ENCODE measurements at regions not wholly inside any gene's neighbourhood (a gene's known extent, or its start where the extent isn't known, plus 50 kb on each side); places are given as distances from the start of the nearest gene placed in this dataset.

GRCh38 chr3:104198131-104198530 is 1168.6 kb upstream of the ALCAM start:
- no peak for TF ChIP-seq CTCF (IDR thresholded peaks at IDR 0.05; ENCODE audit: poor library complexity, severe bottlenecking)
- no peak for TF ChIP-seq REST (IDR thresholded peaks at IDR 0.05; ENCODE audit: borderline replicate concordance)
- no peak for TF ChIP-seq POLR2AphosphoS5 (IDR thresholded peaks at IDR 0.05)
